C4-2B (cell line): ENCODE measurements at regions not wholly inside any gene's neighbourhood (a gene's known extent, or its start where the extent isn't known, plus 50 kb on each side); places are given as distances from the start of the nearest gene placed in this dataset.

Experiments used
- H3K27ac ChIP-seq: fragments of 450-650 bp; 2 replicates; pipeline ENCODE4 v1.5.1; 2017
- CTCF ChIP-seq: fragments of 450-650 bp; conservative IDR thresholded peaks from 2 replicates; pipeline ENCODE4 v1.5.1; 2017; ENCODE audit warnings: mild to moderate bottlenecking
- ZFX ChIP-seq: fragments of 450-650 bp; IDR thresholded peaks from 2 replicates; pipeline ENCODE4 v1.6.1; 2017

- TF ChIP-seq CTCF (no peak), ZFX (no peak)
- no peak overlapping the region for H3K27ac ChIP-seq
These were observed 370.3 kb downstream of the NNT start for GRCh38 chr5:43973318-43973717.

- H3K27ac ChIP-seq, result no peak overlapping the region
- TF ChIP-seq ZFX, result no peak
These were observed 364.2 kb downstream of the NNT start for GRCh38 chr5:43967165-43967564.

- no peak for TF ChIP-seq CTCF
- TF ChIP-seq ZFX, result no peak
These were observed 356.2 kb downstream of the NNT start for GRCh38 chr5:43959144-43959543.

GRCh38 chr5:43947935-43948334, 345.0 kb downstream of the NNT start:
- no peak overlapping the region for H3K27ac ChIP-seq
- no peak for TF ChIP-seq CTCF
- TF ChIP-seq ZFX, result no peak

More at GRCh38 chr5:43959144-43959543, 356.2 kb downstream of the NNT start:
- no peak overlapping the region for H3K27ac ChIP-seq

GRCh38 chr5:43941806-43942205, 338.8 kb downstream of the NNT start:
- TF ChIP-seq CTCF, result no peak
- TF ChIP-seq ZFX, result no peak
- no peak overlapping the region for H3K27ac ChIP-seq

- no peak overlapping the region for H3K27ac ChIP-seq
- TF ChIP-seq CTCF, result no peak
- TF ChIP-seq ZFX, result no peak
These were observed 337.6 kb downstream of the NNT start for GRCh38 chr5:43940562-43940961.

GRCh38 chr5:43926923-43927322, 323.9 kb downstream of the NNT start:
- no peak overlapping the region for H3K27ac ChIP-seq
- TF ChIP-seq ZFX (no peak), CTCF (no peak)

- TF ChIP-seq ZFX (no peak), CTCF (no peak)
- H3K27ac ChIP-seq, result no peak overlapping the region
These were observed 317.4 kb downstream of the NNT start for GRCh38 chr5:43920422-43920821.
